ENCODE measurements at regions not wholly inside any gene's neighbourhood (a gene's known extent, or its start where the extent isn't known, plus 50 kb on each side); places are given as distances from the start of the nearest gene placed in this dataset.

DNA sequence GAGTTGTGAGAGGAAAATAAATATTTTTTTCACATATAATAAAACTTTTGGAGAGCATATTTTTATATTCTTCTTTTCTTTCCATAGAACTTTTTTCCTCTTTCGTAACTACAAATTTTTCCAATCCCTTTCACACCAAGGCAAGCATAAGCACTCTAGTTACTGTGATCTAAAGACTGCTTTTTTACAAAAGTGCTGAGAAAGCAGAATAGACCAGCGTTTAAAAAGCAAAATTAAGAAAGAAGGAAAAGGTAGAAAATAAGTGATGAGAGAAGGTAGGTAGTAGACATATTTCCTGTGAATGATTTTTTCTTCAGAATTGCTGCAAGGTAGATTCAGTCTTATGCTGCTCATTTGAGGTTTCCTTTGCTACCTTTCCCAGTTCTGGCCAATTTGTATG, 195.5 kb downstream of the MBL2 start:
- TF ChIP-seq POLR2AphosphoS5 (IDR thresholded peaks at IDR 0.05) (no peak), POLR2A (IDR thresholded peaks at IDR 0.05) (no peak), EP300 (IDR thresholded peaks at IDR 0.05; ENCODE audit: low read depth) (no peak)
- TF ChIP-seq, protein P1, sequence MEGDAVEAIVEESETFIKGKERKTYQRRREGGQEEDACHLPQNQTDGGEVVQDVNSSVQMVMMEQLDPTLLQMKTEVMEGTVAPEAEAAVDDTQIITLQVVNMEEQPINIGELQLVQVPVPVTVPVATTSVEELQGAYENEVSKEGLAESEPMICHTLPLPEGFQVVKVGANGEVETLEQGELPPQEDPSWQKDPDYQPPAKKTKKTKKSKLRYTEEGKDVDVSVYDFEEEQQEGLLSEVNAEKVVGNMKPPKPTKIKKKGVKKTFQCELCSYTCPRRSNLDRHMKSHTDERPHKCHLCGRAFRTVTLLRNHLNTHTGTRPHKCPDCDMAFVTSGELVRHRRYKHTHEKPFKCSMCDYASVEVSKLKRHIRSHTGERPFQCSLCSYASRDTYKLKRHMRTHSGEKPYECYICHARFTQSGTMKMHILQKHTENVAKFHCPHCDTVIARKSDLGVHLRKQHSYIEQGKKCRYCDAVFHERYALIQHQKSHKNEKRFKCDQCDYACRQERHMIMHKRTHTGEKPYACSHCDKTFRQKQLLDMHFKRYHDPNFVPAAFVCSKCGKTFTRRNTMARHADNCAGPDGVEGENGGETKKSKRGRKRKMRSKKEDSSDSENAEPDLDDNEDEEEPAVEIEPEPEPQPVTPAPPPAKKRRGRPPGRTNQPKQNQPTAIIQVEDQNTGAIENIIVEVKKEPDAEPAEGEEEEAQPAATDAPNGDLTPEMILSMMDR (IDR thresholded peaks at IDR 0.05), result no peak

Measured in transverse colon (tissue), 4 donors.